Kidney tubule cell (primary cell): ENCODE measurements at regions not wholly inside any gene's neighbourhood (a gene's known extent, or its start where the extent isn't known, plus 50 kb on each side); places are given as distances from the start of the nearest gene placed in this dataset.
"Not testable (repeated sequence)": the region's sequence is repeated elsewhere in the genome, so short reads cannot be mapped to it uniquely, and the experiment has no call there.

Experiments
- DNase-seq: peaks from one replicate; pipeline ENCODE4 v3.0.0-alpha.2; 2018; ENCODE audit warnings: low spot score

DNA sequence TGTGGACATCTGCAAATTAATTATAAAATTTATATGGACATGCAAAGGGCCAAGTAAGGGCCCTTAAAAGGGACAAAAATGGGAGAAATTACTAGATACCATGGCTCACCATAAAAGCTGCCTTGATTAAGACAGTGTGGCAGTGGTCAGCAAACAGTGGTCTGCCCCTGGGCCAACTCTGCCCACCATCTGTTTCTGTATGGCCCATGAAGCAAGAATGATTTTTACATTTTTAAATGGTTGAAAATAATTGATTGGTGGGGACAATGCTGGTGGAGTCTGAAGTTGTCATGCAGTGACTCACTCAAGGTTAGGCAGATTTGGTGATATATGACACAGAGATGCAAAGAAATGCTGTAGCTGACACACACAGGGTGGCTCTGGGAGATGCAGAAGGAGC is 143.2 kb upstream of the PRDM7 start:
- DNase-seq, result not testable (repeated sequence)

DNA sequence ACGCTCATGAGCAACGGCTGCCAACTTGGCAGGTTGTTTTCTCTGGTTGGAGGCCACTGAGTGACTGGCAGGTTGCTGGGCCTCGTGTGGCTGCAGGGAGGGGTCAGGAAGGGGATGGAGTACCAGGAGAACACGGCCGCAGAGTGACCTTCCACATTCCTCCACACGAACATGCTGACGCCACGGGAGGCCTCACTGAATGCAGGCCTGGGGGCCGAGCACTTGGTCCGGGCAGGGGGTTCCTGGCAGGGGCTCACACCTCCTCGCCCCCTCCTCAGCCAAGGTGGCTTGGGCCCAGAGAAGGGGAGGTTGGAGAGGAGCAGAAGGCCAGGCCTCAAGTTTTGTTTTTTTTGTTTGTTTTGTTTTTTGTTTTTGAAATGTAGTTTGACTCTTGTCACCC is 98.5 kb upstream of the PRDM7 start:
- not testable (repeated sequence) for DNase-seq

DNA sequence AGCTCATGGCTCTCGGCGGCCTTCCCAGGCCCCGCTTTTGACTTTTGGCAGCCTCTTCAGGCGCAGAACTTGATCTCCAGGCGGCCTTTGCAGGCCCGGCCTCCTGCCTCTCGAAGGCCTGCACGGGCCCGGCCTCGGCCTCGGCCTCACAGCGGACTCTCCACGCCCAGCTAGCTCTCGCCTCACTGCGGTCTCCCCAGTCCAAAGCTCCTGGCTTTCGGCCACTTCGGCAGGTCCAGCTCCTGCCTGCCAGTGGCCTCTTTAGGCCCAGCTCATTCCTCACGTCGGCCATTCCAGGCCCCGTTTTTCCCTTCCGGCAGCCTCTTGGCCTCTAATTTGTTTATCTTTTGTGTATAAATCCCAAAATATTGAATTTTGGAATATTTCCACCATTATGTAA is 94.5 kb upstream of the PRDM7 start:
- DNase-seq, result not testable (repeated sequence)

DNA sequence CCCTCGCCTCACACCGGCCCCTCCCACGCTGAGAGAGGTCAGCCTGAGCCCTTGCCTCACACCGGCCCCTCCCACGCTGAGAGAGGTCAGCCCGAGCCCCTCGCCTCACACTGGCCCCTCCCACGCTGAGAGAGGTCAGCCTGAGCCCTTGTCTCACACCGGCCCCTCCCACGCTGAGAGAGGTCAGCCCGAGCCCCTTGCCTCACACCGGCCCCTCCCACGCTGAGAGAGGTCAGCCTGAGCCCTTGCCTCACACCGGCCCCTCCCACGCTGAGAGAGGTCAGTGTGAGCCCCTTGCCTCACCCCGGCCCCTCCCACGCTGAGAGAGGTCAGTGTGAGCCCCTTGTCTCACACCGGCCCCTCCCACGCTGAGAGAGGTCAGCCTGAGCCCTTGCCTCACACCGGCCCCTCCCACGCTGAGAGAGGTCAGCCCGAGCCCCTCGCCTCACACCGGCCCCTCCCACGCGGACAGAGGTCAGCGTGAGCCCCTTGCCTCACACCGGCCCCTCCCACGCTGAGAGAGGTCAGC is 92.1 kb upstream of the PRDM7 start:
- not testable (repeated sequence) for DNase-seq

DNA sequence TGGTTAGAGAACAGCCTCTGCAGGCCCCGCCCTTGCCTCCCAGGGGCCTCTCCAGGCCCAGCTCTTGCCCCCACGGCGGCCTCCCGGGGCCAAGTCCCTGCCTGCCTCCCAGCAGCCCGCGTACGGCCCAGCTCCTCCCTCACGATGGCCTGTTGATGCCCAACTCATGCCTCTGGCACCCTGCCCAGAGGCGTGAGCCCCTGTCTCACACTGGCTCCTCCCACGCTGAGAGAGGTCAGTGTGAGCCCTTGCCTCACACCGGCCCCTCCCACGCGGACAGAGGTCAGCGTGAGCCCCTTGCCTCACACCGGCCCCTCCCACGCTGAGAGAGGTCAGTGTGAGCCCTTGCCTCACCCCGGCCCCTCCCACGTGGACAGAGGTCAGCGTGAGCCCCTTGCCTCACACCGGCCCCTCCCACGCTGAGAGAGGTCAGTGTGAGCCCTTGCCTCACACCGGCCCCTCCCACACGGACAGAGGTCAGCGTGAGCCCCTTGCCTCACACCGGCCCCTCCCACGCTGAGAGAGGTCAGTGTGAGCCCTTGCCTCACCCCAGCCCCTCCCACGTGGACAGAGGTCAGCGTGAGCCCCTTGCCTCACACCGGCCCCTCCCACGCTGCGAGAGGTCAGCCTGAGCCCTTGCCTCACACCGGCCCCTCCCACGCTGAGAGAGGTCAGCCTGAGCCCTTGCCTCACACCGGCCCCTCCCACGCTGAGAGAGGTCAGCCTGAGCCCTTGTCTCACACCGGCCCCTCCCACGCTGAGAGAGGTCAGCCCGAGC is 91.4 kb upstream of the PRDM7 start:
- DNase-seq, result peak; percentile 0

DNA sequence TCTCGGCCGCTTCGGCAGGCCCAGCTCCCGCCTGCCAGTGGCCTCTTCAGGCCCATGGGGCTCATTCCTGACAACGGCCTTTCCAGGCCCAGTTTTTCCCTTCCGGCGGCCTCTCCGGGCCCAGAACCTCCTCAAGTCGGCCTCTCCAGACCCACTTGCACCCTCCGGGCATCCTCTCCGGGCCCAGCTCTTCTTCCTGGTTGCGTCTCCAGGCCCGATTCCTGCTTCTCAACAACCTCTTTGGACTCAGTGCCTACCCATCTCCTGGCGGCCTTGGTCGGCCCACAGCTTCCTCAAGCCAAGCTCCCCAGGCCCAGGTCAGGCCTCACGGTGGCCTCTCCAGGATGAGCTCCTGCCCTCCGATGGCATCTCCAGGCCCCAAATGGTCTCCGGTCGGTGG is 90.6 kb upstream of the PRDM7 start:
- not testable (repeated sequence) for DNase-seq

DNA sequence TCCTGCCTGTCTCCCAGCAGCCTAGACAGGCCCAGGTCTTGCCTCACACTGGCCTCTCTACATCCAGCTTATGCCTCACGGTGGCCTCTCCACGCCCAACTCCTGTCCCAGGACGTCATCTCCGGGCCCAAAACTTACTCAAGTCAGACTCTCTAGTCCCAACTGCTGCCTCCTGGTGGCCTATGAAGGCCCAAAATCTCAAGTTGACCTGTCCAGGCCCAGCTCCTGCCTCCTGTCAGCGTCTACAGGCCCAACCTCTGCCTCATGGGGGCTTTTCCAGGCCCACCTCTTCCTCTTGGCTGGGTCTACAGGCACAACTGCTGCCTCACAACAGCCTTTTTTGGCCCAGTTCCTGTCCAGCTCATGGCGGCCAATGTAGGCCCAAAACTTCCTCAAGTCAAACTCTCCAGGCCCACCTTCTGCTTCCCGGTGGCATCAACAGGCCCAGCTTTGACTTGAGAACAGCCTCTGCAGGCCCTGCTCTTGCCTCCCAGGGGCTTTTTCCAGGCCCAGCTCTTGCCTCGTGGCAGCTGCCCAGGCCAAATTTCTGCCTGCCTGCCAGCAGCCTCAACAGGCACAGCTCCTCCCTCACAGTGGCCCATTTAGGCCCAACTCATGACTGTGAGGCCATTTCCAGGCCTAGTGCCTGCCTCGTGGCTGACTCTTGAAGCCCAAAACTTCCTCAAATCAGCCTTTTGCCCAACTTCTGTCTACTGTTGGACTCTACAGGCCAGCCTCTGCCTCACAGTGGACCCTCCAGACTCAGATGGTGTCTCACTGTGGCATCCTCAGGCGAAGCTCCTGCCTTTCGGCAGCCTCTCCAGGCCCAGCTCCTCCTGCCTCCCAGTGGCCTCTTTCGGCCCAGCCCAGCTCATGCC is 89.8 kb upstream of the PRDM7 start:
- DNase-seq, result not testable (repeated sequence)

DNA sequence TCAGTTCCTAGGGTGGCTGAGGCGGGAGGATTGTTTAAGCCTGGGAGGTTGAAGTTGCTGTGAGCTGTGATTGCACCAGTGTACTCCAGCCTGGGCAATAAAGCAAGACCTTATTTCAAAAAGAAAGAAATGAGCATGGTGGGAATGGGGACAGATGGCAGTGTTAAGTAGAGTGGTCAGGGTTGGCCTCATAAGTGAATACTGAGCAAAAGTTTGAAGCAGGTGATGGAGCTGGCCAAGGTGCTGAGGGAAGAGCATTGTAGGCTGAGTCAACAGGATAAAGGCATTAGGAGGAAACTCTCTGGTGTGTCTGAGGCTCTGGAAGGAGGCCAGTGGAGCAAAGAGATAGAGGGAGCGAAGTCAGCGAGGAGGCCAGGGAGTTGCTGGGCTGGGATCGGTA is 73.9 kb upstream of the PRDM7 start:
- not testable (repeated sequence) for DNase-seq
